HepG2 (cell line): ENCODE measurements at regions not wholly inside any gene's neighbourhood (a gene's known extent, or its start where the extent isn't known, plus 50 kb on each side); places are given as distances from the start of the nearest gene placed in this dataset.

ENCODE experiments used
- ATAC-seq: fragments of 200-7000 bp; cut with Tn5 transposase; 3 replicates; pipeline ENCODE4 v1.9.1; 2020; ENCODE audit warnings: mild to moderate bottlenecking, moderate library complexity
- BruUV-seq: library from RNA; stranded (reverse); fragments of 400-500 nt; replicated peaks from 2 replicates; lab custom pipeline; 2021; lab: Mats Ljungman, UMichigan
- CTCF ChIA-PET: fragments of 300-600 bp; formaldehyde crosslinking; extraction: SDS; loops from one replicate; lab custom pipeline; 2021; ENCODE audit warnings: low total read pairs, inconsistent platforms, low intra/inter-chr PET ratio; lab: Yijun Ruan, JAX
- POLR2A ChIA-PET: fragments of 350-600 bp; sonication (Branson Sonifier 250); formaldehyde crosslinking; loops from one replicate; lab custom pipeline; 2020; ENCODE audit warnings: antibody characterized with exemption, inconsistent platforms; lab: Yijun Ruan, JAX
- DNase-seq: peaks from one replicate; pipeline ENCODE4 v3.0.0-alpha.2; 2015; ENCODE audit warnings: low spot score
- FAIRE-seq: peaks from 3 replicates; lab custom pipeline; 2011; peaks lifted over from hg19 to GRCh38; lab: Jason Lieb, UNC
- H2AFZ ChIP-seq: one replicate; pipeline ENCODE4 v1.6.1; 2011; ENCODE audit warnings: low read length, inconsistent platforms
- H3K27ac ChIP-seq: fragments of 300-600 bp; 3 replicates; pipeline ENCODE4 v1.8.0; 2011; ENCODE audit warnings: mixed run types, mild to moderate bottlenecking, mixed read lengths, low read length, inconsistent platforms; ENCODE audit not compliant: insufficient read depth; ENCODE audit errors: extremely low read length
- H3K27me3 ChIP-seq, 2 experiments: fragments of 200-600 bp in 1 of 2; 2 replicates in 1 of 2; 3 replicates in 1 of 2; pipeline versions ENCODE4 v1.6.0 to v1.8.0; 2011; ENCODE audit warnings: low read length in 2 of 2, mild to moderate bottlenecking in 2 of 2, moderate library complexity in 2 of 2, inconsistent platforms in 1 of 2; ENCODE audit not compliant: insufficient read depth in 2 of 2, control insufficient read depth in 1 of 2
- H3K36me3 ChIP-seq, 2 experiments: fragments of 200-600 bp in 1 of 2; replicated peaks in 1 of 2; 2 replicates in 1 of 2; 3 replicates in 1 of 2; pipeline versions ENCODE4 v1.5.1 to v1.8.0; 2011; ENCODE audit warnings: low read length in 2 of 2, inconsistent platforms in 1 of 2; ENCODE audit not compliant: insufficient read depth in 2 of 2, control insufficient read depth in 1 of 2
- H3K4me1 ChIP-seq: 2 replicates; pipeline ENCODE4 v1.5.1; 2012; ENCODE audit warnings: low read length, inconsistent platforms; ENCODE audit not compliant: insufficient read depth
- H3K4me2 ChIP-seq: 2 replicates; pipeline ENCODE4 v1.6.0; 2011; ENCODE audit warnings: low read depth, low read length, inconsistent platforms
- H3K4me3 ChIP-seq, 3 experiments: fragments of 200-600 bp in 1 of 3; sonication (generic), shearing (Covaris generic) in 1 of 3; replicated peaks in 1 of 3; 2 replicates each; pipeline ENCODE4 v1.5.1; 2011 to 2016; ENCODE audit warnings: low read length in 3 of 3, inconsistent platforms in 2 of 3, low read depth in 2 of 3, mild to moderate bottlenecking in 2 of 3, control low read depth in 1 of 3, mixed read lengths in 1 of 3; ENCODE audit not compliant: insufficient read depth in 1 of 3
- H3K79me2 ChIP-seq: one replicate; pipeline ENCODE4 v1.6.1; 2011; ENCODE audit warnings: low read length, inconsistent platforms; ENCODE audit not compliant: insufficient read depth
- H3K9ac ChIP-seq: 2 replicates; pipeline ENCODE4 v1.6.0; 2011; ENCODE audit warnings: mild to moderate bottlenecking, low read depth, low read length, inconsistent platforms; ENCODE audit not compliant: insufficient read depth
- H3K9me3 ChIP-seq: 2 replicates; pipeline ENCODE4 v1.5.1; 2012; ENCODE audit warnings: mild to moderate bottlenecking, low read length
- H4K20me1 ChIP-seq: 2 replicates; pipeline ENCODE4 v1.6.0; 2011; ENCODE audit warnings: inconsistent platforms, mild to moderate bottlenecking, low read length, moderate library complexity; ENCODE audit not compliant: insufficient read depth
- FOXP1 ChIP-seq, 2 experiments: fragments of 450-650 bp in 1 of 2; IDR thresholded peaks; 2 replicates each; pipeline ENCODE4 v1.6.1; 2017 to 2018; ENCODE audit warnings: antibody characterized with exemption in 1 of 2
- HMGXB3 ChIP-seq: sonication (generic); formaldehyde crosslinking; IDR thresholded peaks from 2 replicates; pipeline ENCODE4 v1.4.0; 2020; ENCODE audit warnings: missing genetic modification reagents, borderline replicate concordance
- IKZF4 ChIP-seq: sonication (generic); formaldehyde crosslinking; IDR thresholded peaks from 2 replicates; pipeline ENCODE4 v1.5.1; 2020; ENCODE audit warnings: borderline replicate concordance, mild to moderate bottlenecking, low read depth, missing genetic modification reagents; ENCODE audit errors: not compliant biosample characterization
- POGK ChIP-seq: sonication (generic); formaldehyde crosslinking; conservative IDR thresholded peaks from 2 replicates; pipeline ENCODE4 v1.8.0; 2022; ENCODE audit warnings: mild to moderate bottlenecking, moderate library complexity, missing genetic modification reagents
- SIN3B ChIP-seq: fragments of 150-350 bp; IDR thresholded peaks from 2 replicates; pipeline ENCODE4 v1.6.1; 2014; ENCODE audit warnings: low read length
- STAT5B ChIP-seq: sonication (generic); formaldehyde crosslinking; IDR thresholded peaks from 2 replicates; pipeline ENCODE4 v1.4.0; 2020; ENCODE audit warnings: missing genetic modification reagents
- ZNF343 ChIP-seq: sonication (generic); formaldehyde crosslinking; IDR thresholded peaks from 2 replicates; pipeline ENCODE4 v1.4.0; 2020; ENCODE audit warnings: mild to moderate bottlenecking, missing genetic modification reagents
- ZNF552 ChIP-seq: sonication (generic); formaldehyde crosslinking; IDR thresholded peaks from 2 replicates; pipeline ENCODE4 v1.9.0; 2022; ENCODE audit warnings: missing genetic modification reagents, mild to moderate bottlenecking, borderline replicate concordance
- in situ Hi-C: cut with HindIII; loops from 2 replicates; pipeline ENCODE4 v1.10.0; 2017; ENCODE audit warnings: low pct_unique_long_range_greater_than_20kb; ENCODE audit not compliant: extremely low pct_ligation_motif_present
- intact Hi-C: fragments of 100-400 bp; cut with micrococcal nuclease; formaldehyde crosslinking; loops from one replicate; pipeline ENCODE4 v1.10.0; 2022; ENCODE audit not compliant: unreplicated experiment
- TF ChIP-seq, protein P1 (sequence below): sonication (generic); formaldehyde crosslinking; IDR thresholded peaks from 2 replicates; pipeline ENCODE4 v1.5.0; 2020; ENCODE audit warnings: mild to moderate bottlenecking, missing genetic modification reagents

DNA sequence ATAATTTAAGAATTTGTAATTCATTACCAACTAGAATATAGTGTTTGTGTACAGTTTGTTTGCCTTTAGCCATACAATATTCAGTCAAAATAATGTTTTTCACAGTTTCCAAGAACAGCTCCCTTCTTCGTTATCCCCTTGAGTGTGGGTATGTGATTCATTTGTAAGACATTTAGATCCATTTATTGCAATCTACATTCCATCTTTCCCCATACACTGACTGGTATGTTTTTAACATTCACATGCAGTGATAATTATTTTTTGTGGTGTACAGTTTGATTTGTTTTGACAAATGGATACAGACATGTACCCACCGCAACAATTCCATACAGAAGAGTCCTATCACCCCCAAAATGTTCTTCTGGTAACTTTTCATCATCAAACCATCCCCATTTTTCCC is 589.1 kb upstream of the ADAMTS5 start (continued):
- TF ChIP-seq FOXP1 (IDR thresholded peaks at IDR 0.05), result no peak
- TF ChIP-seq FOXP1 (CRISPR knock-in tag; IDR thresholded peaks at IDR 0.05), result no peak
- TF ChIP-seq POGK, result no peak
- TF ChIP-seq IKZF4, result no peak
- TF ChIP-seq ZNF552 (CRISPR knock-in tag), result no peak
- no peak for TF ChIP-seq HMGXB3 (CRISPR knock-in tag)
- no peak for TF ChIP-seq SIN3B

- no peaks in the 10 kb centered on the region for H4K20me1 ChIP-seq
- H3K27ac ChIP-seq, result no peak overlapping the region
- ChIA-PET POLR2A (no interaction called here), CTCF (no interaction called here)
- no peak overlapping the region for H3K9ac ChIP-seq
- H3K4me1 ChIP-seq, result no peaks in the 10 kb centered on the region
- H2AFZ ChIP-seq, result no peak overlapping the region
- no peak for ATAC-seq
- no peak for FAIRE-seq
- in situ Hi-C loops (loop anchor here (25.0 kb wide), 1 partner anchor 112 kb away; no protein-coding TSS in a partner anchor), intact Hi-C loops (no loop called here)
- peaks cover 86% of the 10 kb centered on the region for H3K9me3 ChIP-seq
- H3K36me3 ChIP-seq, result no peaks in the 10 kb centered on the region
- H3K27me3 ChIP-seq, result no peaks in the 10 kb centered on the region
- no peak overlapping the region for H3K4me2 ChIP-seq
- no peak overlapping the region for H3K4me3 ChIP-seq
- TF ChIP-seq ZNF343 (CRISPR knock-in tag), result no peak
- TF ChIP-seq, protein P1, sequence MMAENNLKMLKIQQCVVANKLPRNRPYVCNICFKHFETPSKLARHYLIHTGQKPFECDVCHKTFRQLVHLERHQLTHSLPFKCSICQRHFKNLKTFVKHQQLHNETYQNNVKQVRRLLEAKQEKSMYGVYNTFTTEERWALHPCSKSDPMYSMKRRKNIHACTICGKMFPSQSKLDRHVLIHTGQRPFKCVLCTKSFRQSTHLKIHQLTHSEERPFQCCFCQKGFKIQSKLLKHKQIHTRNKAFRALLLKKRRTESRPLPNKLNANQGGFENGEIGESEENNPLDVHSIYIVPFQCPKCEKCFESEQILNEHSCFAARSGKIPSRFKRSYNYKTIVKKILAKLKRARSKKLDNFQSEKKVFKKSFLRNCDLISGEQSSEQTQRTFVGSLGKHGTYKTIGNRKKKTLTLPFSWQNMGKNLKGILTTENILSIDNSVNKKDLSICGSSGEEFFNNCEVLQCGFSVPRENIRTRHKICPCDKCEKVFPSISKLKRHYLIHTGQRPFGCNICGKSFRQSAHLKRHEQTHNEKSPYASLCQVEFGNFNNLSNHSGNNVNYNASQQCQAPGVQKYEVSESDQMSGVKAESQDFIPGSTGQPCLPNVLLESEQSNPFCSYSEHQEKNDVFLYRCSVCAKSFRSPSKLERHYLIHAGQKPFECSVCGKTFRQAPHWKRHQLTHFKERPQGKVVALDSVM (CRISPR knock-in tag), result no peak
- no peak for TF ChIP-seq STAT5B
- no peak for DNase-seq
- no TSS peak for BruUV-seq
- no peaks in the 10 kb centered on the region for H3K79me2 ChIP-seq
Observed at GRCh38 chr21:27550287-27550686, 583.4 kb upstream of the ADAMTS5 start.
